ENCODE measurements at regions not wholly inside any gene's neighbourhood (a gene's known extent, or its start where the extent isn't known, plus 50 kb on each side); places are given as distances from the start of the nearest gene placed in this dataset.

DNA sequence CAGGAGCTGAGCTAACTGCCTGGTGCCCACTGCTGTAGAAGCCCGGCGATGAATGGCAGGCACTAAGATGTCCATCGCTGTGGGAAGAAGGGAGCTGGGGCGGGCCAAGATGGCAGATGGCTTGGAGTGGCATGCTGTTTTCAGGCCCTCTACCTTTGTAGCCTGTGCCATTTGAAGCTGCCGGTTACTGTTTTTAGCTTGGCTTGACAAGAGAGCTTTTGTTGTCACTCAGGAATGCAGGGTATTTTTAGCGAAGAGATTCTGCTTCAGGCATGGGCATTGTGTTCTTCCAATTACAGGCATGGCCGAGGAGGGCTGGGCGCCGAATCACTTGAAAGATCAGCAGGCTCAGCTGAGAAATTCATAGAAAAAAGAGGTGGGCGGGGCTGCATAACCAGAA lies 348.7 kb downstream of the RPS6KC1 start:
- TF ChIP-seq, protein P1, sequence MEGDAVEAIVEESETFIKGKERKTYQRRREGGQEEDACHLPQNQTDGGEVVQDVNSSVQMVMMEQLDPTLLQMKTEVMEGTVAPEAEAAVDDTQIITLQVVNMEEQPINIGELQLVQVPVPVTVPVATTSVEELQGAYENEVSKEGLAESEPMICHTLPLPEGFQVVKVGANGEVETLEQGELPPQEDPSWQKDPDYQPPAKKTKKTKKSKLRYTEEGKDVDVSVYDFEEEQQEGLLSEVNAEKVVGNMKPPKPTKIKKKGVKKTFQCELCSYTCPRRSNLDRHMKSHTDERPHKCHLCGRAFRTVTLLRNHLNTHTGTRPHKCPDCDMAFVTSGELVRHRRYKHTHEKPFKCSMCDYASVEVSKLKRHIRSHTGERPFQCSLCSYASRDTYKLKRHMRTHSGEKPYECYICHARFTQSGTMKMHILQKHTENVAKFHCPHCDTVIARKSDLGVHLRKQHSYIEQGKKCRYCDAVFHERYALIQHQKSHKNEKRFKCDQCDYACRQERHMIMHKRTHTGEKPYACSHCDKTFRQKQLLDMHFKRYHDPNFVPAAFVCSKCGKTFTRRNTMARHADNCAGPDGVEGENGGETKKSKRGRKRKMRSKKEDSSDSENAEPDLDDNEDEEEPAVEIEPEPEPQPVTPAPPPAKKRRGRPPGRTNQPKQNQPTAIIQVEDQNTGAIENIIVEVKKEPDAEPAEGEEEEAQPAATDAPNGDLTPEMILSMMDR (IDR thresholded peaks at IDR 0.05 in 8 of 11, conservative IDR thresholded peaks at IDR 0.05 in 3 of 11): no peak
- no peak for TF ChIP-seq POLR2A (IDR thresholded peaks at IDR 0.05)
- no peak for TF ChIP-seq POLR2AphosphoS5 (IDR thresholded peaks at IDR 0.05)
